Parathyroid adenoma (tissue), 2 donors: ENCODE measurements at regions not wholly inside any gene's neighbourhood (a gene's known extent, or its start where the extent isn't known, plus 50 kb on each side); places are given as distances from the start of the nearest gene placed in this dataset.

Experiments used
- H2AFZ ChIP-seq: fragments of 300-600 bp; sonication (generic); one replicate; pipeline ENCODE4 v1.7.0; 2017; ENCODE audit warnings: antibody characterized with exemption, mild to moderate bottlenecking
- H3K27ac ChIP-seq: fragments of 300-600 bp; sonication (generic); one replicate; pipeline ENCODE4 v1.7.0; 2017
- H3K27me3 ChIP-seq: fragments of 300-600 bp; sonication (generic); one replicate; pipeline ENCODE4 v1.7.0; 2017; ENCODE audit warnings: low read length; ENCODE audit not compliant: control insufficient read depth, insufficient read depth
- H3K36me3 ChIP-seq: fragments of 300-600 bp; sonication (generic); one replicate; pipeline ENCODE4 v1.7.0; 2017; ENCODE audit warnings: low read length; ENCODE audit not compliant: control insufficient read depth, insufficient read depth
- H3K4me1 ChIP-seq: fragments of 300-600 bp; sonication (generic); one replicate; pipeline ENCODE4 v1.7.0; 2017; ENCODE audit warnings: control low read depth
- H3K4me2 ChIP-seq: fragments of 300-600 bp; sonication (generic); one replicate; pipeline ENCODE4 v1.7.0; 2017; ENCODE audit warnings: low read length
- H3K4me3 ChIP-seq: fragments of 300-600 bp; sonication (generic); one replicate; pipeline ENCODE4 v1.7.0; 2017; ENCODE audit warnings: low read depth, low read length
- H3K79me2 ChIP-seq: fragments of 300-600 bp; sonication (generic); one replicate; pipeline ENCODE4 v1.7.0; 2017; ENCODE audit warnings: control low read depth
- H3K9ac ChIP-seq: fragments of 300-600 bp; sonication (generic); one replicate; pipeline ENCODE4 v1.7.0; 2017; ENCODE audit warnings: mild to moderate bottlenecking
- H3K9me3 ChIP-seq: fragments of 300-600 bp; sonication (generic); one replicate; pipeline ENCODE4 v1.7.0; 2017; ENCODE audit warnings: low read length; ENCODE audit not compliant: control insufficient read depth
- TF ChIP-seq, protein P1 (sequence below): fragments of 300-600 bp; sonication (generic); IDR thresholded peaks from one replicate; pipeline ENCODE4 v1.7.0; 2017; ENCODE audit warnings: antibody characterized with exemption, mild to moderate bottlenecking
- donor health status: primary hyperparathyroidism.

DNA sequence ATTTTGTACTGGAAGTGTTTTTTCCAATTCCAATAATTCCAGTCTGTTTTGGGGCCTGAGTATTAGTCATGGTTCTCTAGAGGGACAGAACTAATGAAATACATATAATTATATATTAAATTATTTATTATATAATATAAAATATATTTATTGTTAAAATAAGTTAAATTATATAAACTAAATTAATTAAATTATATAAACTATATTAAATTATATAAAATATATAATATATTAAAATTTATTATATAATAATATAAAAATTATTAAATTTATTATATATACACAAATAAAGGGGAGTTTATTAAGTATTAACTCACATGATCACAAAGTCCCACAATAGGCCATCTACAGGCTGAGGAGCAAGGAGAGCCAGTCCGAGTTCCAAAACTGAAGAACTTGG, 253.4 kb upstream of the NETO1 start:
- H3K9ac ChIP-seq = no peak overlapping the region
- no peaks in the 10 kb centered on the region for H3K36me3 ChIP-seq
- no peak overlapping the region for H3K27ac ChIP-seq
- no peak overlapping the region for H3K4me2 ChIP-seq
- H2AFZ ChIP-seq = no peak overlapping the region
- H3K4me1 ChIP-seq = no peaks in the 10 kb centered on the region
- no peaks in the 10 kb centered on the region for H3K9me3 ChIP-seq
- no peaks in the 10 kb centered on the region for H3K79me2 ChIP-seq
- TF ChIP-seq, protein P1, sequence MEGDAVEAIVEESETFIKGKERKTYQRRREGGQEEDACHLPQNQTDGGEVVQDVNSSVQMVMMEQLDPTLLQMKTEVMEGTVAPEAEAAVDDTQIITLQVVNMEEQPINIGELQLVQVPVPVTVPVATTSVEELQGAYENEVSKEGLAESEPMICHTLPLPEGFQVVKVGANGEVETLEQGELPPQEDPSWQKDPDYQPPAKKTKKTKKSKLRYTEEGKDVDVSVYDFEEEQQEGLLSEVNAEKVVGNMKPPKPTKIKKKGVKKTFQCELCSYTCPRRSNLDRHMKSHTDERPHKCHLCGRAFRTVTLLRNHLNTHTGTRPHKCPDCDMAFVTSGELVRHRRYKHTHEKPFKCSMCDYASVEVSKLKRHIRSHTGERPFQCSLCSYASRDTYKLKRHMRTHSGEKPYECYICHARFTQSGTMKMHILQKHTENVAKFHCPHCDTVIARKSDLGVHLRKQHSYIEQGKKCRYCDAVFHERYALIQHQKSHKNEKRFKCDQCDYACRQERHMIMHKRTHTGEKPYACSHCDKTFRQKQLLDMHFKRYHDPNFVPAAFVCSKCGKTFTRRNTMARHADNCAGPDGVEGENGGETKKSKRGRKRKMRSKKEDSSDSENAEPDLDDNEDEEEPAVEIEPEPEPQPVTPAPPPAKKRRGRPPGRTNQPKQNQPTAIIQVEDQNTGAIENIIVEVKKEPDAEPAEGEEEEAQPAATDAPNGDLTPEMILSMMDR = no peak
- no peaks in the 10 kb centered on the region for H3K27me3 ChIP-seq
- H3K4me3 ChIP-seq = no peak overlapping the region

- H3K4me3 ChIP-seq = no peak overlapping the region
- H3K9me3 ChIP-seq = no peaks in the 10 kb centered on the region
- TF ChIP-seq, protein P1 = no peak
- no peaks in the 10 kb centered on the region for H3K4me1 ChIP-seq
- H3K9ac ChIP-seq = no peak overlapping the region
- H3K27ac ChIP-seq = no peak overlapping the region
- H3K36me3 ChIP-seq = no peaks in the 10 kb centered on the region
- no peak overlapping the region for H2AFZ ChIP-seq
- no peaks in the 10 kb centered on the region for H3K79me2 ChIP-seq
- no peak overlapping the region for H3K4me2 ChIP-seq
- no peaks in the 10 kb centered on the region for H3K27me3 ChIP-seq
Measured at GRCh38 chr18:73120626-73121025, 252.8 kb upstream of the NETO1 start.

DNA sequence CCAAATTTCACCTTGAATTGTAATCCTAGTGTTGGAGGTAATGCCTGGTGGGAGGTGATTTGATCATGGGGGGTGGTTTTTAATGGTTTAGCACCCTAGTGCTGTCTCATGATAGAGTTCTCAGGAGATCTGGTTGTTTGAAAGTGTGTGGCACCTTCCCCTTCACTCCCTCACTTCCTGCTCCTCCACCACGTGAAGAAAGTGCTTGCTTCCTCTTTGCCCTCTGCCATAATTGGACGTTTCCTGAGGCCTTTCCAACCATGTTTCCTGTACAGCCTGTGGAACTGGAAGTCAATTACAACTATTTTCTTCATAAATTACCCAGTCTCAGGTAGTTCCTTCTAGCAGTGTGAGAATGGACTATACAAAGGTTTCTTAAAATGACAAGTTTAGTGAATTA, 251.8 kb upstream of the NETO1 start:
- Histone ChIP-seq H3K9me3 (no peaks in the 10 kb centered on the region), H3K79me2 (no peaks in the 10 kb centered on the region), H3K4me3 (no peak overlapping the region), H3K36me3 (no peaks in the 10 kb centered on the region), H3K27me3 (no peaks in the 10 kb centered on the region), H3K27ac (no peak overlapping the region), H3K4me1 (no peaks in the 10 kb centered on the region), H2AFZ (no peak overlapping the region), H3K4me2 (no peak overlapping the region), H3K9ac (no peak overlapping the region)
- TF ChIP-seq, protein P1 = no peak

DNA sequence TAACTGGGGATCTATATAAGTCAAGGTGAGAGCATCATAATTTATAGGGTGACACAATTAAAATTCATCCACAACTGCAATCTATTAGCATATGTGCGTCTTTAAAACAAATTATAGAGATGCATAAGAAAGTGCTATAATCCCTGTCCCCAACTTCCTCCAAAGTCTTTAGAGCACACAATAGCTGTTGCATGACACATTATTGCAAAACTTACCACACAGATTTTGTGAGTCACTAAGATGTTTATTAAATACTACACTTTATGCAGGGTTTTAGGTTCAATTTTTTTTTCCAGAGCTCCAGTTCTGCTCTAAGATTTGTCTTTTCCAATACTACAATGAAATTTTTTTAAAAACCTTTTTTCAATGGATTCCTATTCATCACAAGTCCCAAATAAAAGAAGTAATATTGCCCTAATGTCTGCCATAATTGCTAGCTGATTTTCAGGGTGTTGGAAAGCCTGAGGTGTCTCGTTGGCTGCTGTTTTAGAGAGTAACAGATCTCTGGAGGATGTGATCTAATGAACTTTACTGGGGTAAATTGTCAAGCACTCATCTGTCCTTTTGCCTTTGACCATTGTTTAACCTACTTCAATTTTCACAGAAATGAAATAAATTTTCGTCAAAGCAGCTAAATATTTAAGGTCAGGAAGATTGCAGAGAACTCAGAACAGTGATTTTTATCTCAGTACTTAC, 250.5 kb upstream of the NETO1 start:
- H3K9ac ChIP-seq = no peak overlapping the region
- no peak overlapping the region for H3K4me2 ChIP-seq
- H3K36me3 ChIP-seq = no peaks in the 10 kb centered on the region
- H3K27me3 ChIP-seq = no peaks in the 10 kb centered on the region
- no peaks in the 10 kb centered on the region for H3K9me3 ChIP-seq
- no peak overlapping the region for H3K27ac ChIP-seq
- no peak overlapping the region for H3K4me3 ChIP-seq
- no peak overlapping the region for H2AFZ ChIP-seq
- no peaks in the 10 kb centered on the region for H3K79me2 ChIP-seq
- TF ChIP-seq, protein P1 = no peak
- no peaks in the 10 kb centered on the region for H3K4me1 ChIP-seq

DNA sequence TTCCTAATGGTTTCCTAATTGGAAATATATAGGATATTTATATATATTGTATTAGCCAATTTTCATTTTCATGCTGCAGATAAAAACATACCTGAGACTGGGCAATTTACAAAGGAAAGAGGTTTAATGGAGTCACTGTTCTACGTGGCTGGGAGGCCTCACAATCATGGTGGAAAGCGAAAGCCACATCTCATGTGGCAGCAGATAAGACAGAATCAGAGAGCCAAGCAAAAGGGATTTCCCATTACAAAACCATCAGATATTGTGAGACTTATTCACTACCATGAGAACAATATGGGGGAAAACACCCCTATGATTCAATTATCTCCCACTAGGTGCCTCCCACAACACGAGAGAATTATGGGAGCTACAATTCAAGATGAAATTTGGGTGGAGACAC, 242.5 kb upstream of the NETO1 start:
- H2AFZ ChIP-seq = no peak overlapping the region
- H3K27ac ChIP-seq = no peak overlapping the region
- no peaks in the 10 kb centered on the region for H3K9me3 ChIP-seq
- no peak overlapping the region for H3K4me2 ChIP-seq
- TF ChIP-seq, protein P1 = no peak
- H3K4me3 ChIP-seq = no peak overlapping the region
- H3K9ac ChIP-seq = no peak overlapping the region
- H3K79me2 ChIP-seq = no peaks in the 10 kb centered on the region
- no peaks in the 10 kb centered on the region for H3K4me1 ChIP-seq
- H3K27me3 ChIP-seq = no peaks in the 10 kb centered on the region
- H3K36me3 ChIP-seq = no peaks in the 10 kb centered on the region
